Endodermal cell (in vitro differentiated cells): ENCODE measurements at regions not wholly inside any gene's neighbourhood (a gene's known extent, or its start where the extent isn't known, plus 50 kb on each side); places are given as distances from the start of the nearest gene placed in this dataset.

Source experiments
- DNase-seq: peaks from one replicate; pipeline ENCODE4 v3.0.0-alpha.2; 2017
- H3K27ac ChIP-seq: 2 replicates; pipeline ENCODE4 v1.5.1; 2013; ENCODE audit warnings: mild to moderate bottlenecking, low read depth, low read length, moderate library complexity
- H3K27me3 ChIP-seq: 2 replicates; pipeline ENCODE4 v1.6.1; 2013; ENCODE audit warnings: mild to moderate bottlenecking, low read length, moderate library complexity; ENCODE audit not compliant: insufficient read depth, control insufficient read depth, poor library complexity, severe bottlenecking
- H3K36me3 ChIP-seq: 2 replicates; pipeline ENCODE4 v1.7.0; 2013; ENCODE audit warnings: mild to moderate bottlenecking, low read length, moderate library complexity; ENCODE audit not compliant: control insufficient read depth, insufficient read depth
- H3K4me1 ChIP-seq: one replicate; pipeline ENCODE4 v1.7.0; 2013; ENCODE audit warnings: low read length; ENCODE audit not compliant: control insufficient read depth, insufficient read depth
- H3K4me3 ChIP-seq: 2 replicates; pipeline ENCODE4 v1.5.1; 2013; ENCODE audit warnings: mild to moderate bottlenecking, low read length, moderate library complexity
- H3K9ac ChIP-seq: 2 replicates; pipeline ENCODE4 v1.6.1; 2013; ENCODE audit warnings: mild to moderate bottlenecking, low read length, moderate library complexity; ENCODE audit not compliant: poor library complexity, severe bottlenecking; ENCODE audit errors: extremely low read depth
- H3K9me3 ChIP-seq: 2 replicates; pipeline ENCODE4 v1.6.1; 2013; ENCODE audit warnings: mild to moderate bottlenecking, low read length, moderate library complexity; ENCODE audit not compliant: control insufficient read depth
- H3K27ac Mint-ChIP-seq: 2 replicates; pipeline ENCODE4 v1.8.0; 2020; ENCODE audit warnings: mixed read lengths
- H3K27me3 Mint-ChIP-seq: 2 replicates; pipeline ENCODE4 v1.8.0; 2021; ENCODE audit warnings: mild to moderate bottlenecking, mixed read lengths; ENCODE audit not compliant: insufficient read depth
- H3K36me3 Mint-ChIP-seq: 2 replicates; pipeline ENCODE4 v1.8.0; 2020; ENCODE audit warnings: low read depth, mixed read lengths
- H3K4me1 Mint-ChIP-seq: 2 replicates; pipeline ENCODE4 v1.8.0; 2020; ENCODE audit warnings: mixed read lengths
- H3K4me3 Mint-ChIP-seq: 2 replicates; pipeline ENCODE4 v1.8.0; 2020; ENCODE audit warnings: mild to moderate bottlenecking, moderate library complexity, mixed read lengths
- H3K9me3 Mint-ChIP-seq: 2 replicates; pipeline ENCODE4 v1.8.0; 2020; ENCODE audit warnings: mild to moderate bottlenecking, mixed read lengths
- WGBS, 2 experiments: methylation state at CpG; one replicate each; pipeline versions ENCODE4 v1.1.5 to v1.1.7; 2013; ENCODE audit warnings: missing lambda C conversion rate in 2 of 2, mixed read lengths in 1 of 2; ENCODE audit not compliant: insufficient coverage in 1 of 2, insufficient read length in 1 of 2; 5-methylcytosine and 5-hydroxymethylcytosine counted together
- TF ChIP-seq, protein P1 (sequence below): fragments of 200-600 bp; sonication (generic); conservative IDR thresholded peaks from 2 replicates; pipeline ENCODE4 v1.5.0; 2021; ENCODE audit warnings: antibody characterized with exemption, mild to moderate bottlenecking

- no peaks in the 10 kb centered on the region for H3K27me3 ChIP-seq
- Mint-ChIP-seq H3K27me3 (no peaks in the 10 kb centered on the region), H3K27ac (no peak overlapping the region), H3K4me3 (no peak overlapping the region), H3K4me1 (peaks cover 4% of the 10 kb centered on the region), H3K9me3 (no peaks in the 10 kb centered on the region), H3K36me3 (no peaks in the 10 kb centered on the region)
- H3K27ac ChIP-seq = peak overlapping the region; percentile 27
- no peak for DNase-seq
- peaks cover 3% of the 10 kb centered on the region for H3K4me1 ChIP-seq
- H3K4me3 ChIP-seq = no peak overlapping the region
- H3K9me3 ChIP-seq = no peaks in the 10 kb centered on the region
- WGBS, 2 experiments = 84 to 89% methylated on average over 4 to 7 of the region's 7 CpGs
- TF ChIP-seq, protein P1, sequence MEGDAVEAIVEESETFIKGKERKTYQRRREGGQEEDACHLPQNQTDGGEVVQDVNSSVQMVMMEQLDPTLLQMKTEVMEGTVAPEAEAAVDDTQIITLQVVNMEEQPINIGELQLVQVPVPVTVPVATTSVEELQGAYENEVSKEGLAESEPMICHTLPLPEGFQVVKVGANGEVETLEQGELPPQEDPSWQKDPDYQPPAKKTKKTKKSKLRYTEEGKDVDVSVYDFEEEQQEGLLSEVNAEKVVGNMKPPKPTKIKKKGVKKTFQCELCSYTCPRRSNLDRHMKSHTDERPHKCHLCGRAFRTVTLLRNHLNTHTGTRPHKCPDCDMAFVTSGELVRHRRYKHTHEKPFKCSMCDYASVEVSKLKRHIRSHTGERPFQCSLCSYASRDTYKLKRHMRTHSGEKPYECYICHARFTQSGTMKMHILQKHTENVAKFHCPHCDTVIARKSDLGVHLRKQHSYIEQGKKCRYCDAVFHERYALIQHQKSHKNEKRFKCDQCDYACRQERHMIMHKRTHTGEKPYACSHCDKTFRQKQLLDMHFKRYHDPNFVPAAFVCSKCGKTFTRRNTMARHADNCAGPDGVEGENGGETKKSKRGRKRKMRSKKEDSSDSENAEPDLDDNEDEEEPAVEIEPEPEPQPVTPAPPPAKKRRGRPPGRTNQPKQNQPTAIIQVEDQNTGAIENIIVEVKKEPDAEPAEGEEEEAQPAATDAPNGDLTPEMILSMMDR = no peak
- no peak overlapping the region for H3K9ac ChIP-seq
- no peaks in the 10 kb centered on the region for H3K36me3 ChIP-seq
Measured at GRCh38 chr12:67827820-67828383, 161.3 kb upstream of the IFNG-AS1 start.

- no peak for DNase-seq
- TF ChIP-seq, protein P1 = no peak
Measured at GRCh38 chr12:67829896-67830295, 159.4 kb upstream of the IFNG-AS1 start.

DNA sequence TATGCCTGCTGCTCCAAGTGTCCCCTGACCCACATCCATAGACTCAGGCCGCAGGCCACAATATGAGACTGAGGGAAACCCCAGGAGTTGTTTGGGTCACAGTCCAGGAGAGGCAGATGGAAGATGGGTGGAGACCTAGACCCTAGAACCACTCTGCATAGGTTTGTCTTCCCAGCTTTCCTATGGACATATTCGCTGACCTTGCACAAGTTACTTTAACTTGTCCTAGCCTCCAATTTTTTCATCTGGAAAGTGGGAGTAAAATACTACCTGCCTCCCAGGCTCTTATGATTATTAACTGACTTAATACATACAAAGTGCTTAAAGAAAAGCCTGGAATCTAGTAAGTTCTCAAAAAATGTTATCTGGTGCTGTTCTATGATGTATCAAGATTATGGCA, 157.1 kb upstream of the IFNG-AS1 start:
- no peaks in the 10 kb centered on the region for H3K27me3 ChIP-seq
- peaks cover 3% of the 10 kb centered on the region for H3K27me3 Mint-ChIP-seq
- WGBS, 2 experiments = 65% methylated on average over 2 of the region's 2 CpGs; no CpG with 5 or more reads in 1 of the 2 experiments
- H3K36me3 ChIP-seq = no peaks in the 10 kb centered on the region
- peaks cover 8% of the 10 kb centered on the region for H3K9me3 ChIP-seq
- TF ChIP-seq, protein P1 = no peak
- H3K27ac Mint-ChIP-seq = no peak overlapping the region
- no peak overlapping the region for H3K27ac ChIP-seq
- H3K4me3 Mint-ChIP-seq = no peak overlapping the region
- no peaks in the 10 kb centered on the region for H3K4me1 ChIP-seq
- H3K9me3 Mint-ChIP-seq = peaks cover 7% of the 10 kb centered on the region
- no peak overlapping the region for H3K9ac ChIP-seq
- H3K4me1 Mint-ChIP-seq = peaks cover 4% of the 10 kb centered on the region
- no peak for DNase-seq
- H3K36me3 Mint-ChIP-seq = no peaks in the 10 kb centered on the region
- H3K4me3 ChIP-seq = no peak overlapping the region

More at GRCh38 chr12:67829896-67830295, 159.4 kb upstream of the IFNG-AS1 start:
- H3K27ac ChIP-seq = no peak overlapping the region
- H3K27me3 Mint-ChIP-seq = no peaks in the 10 kb centered on the region
- H3K4me1 Mint-ChIP-seq = peaks cover 4% of the 10 kb centered on the region
- H3K4me3 Mint-ChIP-seq = no peak overlapping the region
- no peaks in the 10 kb centered on the region for H3K36me3 ChIP-seq
- no peak overlapping the region for H3K9ac ChIP-seq
- H3K4me1 ChIP-seq = peaks cover 3% of the 10 kb centered on the region
- 97 to 100% methylated on average over 1 to 3 of the region's 4 CpGs for WGBS, 2 experiments
- no peaks in the 10 kb centered on the region for H3K9me3 Mint-ChIP-seq
- H3K27me3 ChIP-seq = no peaks in the 10 kb centered on the region
- H3K4me3 ChIP-seq = no peak overlapping the region
- H3K36me3 Mint-ChIP-seq = no peaks in the 10 kb centered on the region
- H3K27ac Mint-ChIP-seq = no peak overlapping the region
- no peaks in the 10 kb centered on the region for H3K9me3 ChIP-seq
